ENCODE measurements at regions not wholly inside any gene's neighbourhood (a gene's known extent, or its start where the extent isn't known, plus 50 kb on each side); places are given as distances from the start of the nearest gene placed in this dataset.
A peak's percentile ranks its signal among the peaks of the same experiment; 100 is the strongest.

DNA sequence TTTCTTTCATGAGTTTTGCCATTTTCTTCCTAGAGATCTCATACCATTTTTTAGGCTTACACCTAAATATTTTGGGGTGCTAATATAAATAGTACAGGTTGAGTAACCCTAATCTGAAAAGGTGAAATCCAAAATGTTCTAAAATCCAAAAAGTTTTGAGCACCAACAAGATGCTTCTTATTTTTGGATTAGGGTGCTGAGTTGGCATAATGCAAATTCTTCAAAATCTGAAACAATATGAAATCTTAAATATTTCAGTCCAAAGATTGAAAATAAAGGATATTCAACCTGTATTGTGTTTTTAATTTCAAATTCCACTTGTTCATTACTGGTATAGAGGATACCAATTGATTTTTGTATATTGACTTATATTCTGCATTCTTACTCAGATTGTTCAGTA is 51.1 kb upstream of the KCNK2 start:
- ChIA-PET CTCF (ENCODE audit: low intra/inter-chr PET ratio, low total read pairs) (no interaction called here), POLR2A (no interaction called here)
- Histone ChIP-seq H3K4me1 (ENCODE audit: insufficient read depth, low read length) (no peaks in the 10 kb centered on the region), H3K4me3 (replicated peaks in 1 of 3; ENCODE audit: insufficient read depth in 1 of 3, low read depth in 2 of 3, low read length in 3 of 3) (no peak overlapping the region), H3K27me3 (ENCODE audit: control insufficient read depth in 1 of 2, insufficient read depth in 2 of 2, low read length in 2 of 2) (no peaks in the 10 kb centered on the region), H4K20me1 (ENCODE audit: insufficient read depth, low read length) (no peaks in the 10 kb centered on the region), H2AFZ (ENCODE audit: low read length) (no peak overlapping the region), H3K36me3 (replicated peaks in 1 of 2; ENCODE audit: control insufficient read depth in 1 of 2, insufficient read depth in 2 of 2, low read length in 2 of 2) (no peaks in the 10 kb centered on the region), H3K9me3 (ENCODE audit: low read length) (no peaks in the 10 kb centered on the region), H3K9ac (ENCODE audit: insufficient read depth, low read depth, low read length) (no peak overlapping the region), H3K79me2 (ENCODE audit: insufficient read depth, low read length) (no peaks in the 10 kb centered on the region), H3K4me2 (ENCODE audit: low read depth, low read length) (no peak overlapping the region), H3K27ac (ENCODE audit: extremely low read length, insufficient read depth, low read length) (no peak overlapping the region)
- no peak for FAIRE-seq
- peak; percentile 58; the same call in 1 of the 2 replicates for TF ChIP-seq MAFF (IDR thresholded peaks at IDR 0.05; ENCODE audit: low read depth, low read length)
- TF ChIP-seq, protein P1, sequence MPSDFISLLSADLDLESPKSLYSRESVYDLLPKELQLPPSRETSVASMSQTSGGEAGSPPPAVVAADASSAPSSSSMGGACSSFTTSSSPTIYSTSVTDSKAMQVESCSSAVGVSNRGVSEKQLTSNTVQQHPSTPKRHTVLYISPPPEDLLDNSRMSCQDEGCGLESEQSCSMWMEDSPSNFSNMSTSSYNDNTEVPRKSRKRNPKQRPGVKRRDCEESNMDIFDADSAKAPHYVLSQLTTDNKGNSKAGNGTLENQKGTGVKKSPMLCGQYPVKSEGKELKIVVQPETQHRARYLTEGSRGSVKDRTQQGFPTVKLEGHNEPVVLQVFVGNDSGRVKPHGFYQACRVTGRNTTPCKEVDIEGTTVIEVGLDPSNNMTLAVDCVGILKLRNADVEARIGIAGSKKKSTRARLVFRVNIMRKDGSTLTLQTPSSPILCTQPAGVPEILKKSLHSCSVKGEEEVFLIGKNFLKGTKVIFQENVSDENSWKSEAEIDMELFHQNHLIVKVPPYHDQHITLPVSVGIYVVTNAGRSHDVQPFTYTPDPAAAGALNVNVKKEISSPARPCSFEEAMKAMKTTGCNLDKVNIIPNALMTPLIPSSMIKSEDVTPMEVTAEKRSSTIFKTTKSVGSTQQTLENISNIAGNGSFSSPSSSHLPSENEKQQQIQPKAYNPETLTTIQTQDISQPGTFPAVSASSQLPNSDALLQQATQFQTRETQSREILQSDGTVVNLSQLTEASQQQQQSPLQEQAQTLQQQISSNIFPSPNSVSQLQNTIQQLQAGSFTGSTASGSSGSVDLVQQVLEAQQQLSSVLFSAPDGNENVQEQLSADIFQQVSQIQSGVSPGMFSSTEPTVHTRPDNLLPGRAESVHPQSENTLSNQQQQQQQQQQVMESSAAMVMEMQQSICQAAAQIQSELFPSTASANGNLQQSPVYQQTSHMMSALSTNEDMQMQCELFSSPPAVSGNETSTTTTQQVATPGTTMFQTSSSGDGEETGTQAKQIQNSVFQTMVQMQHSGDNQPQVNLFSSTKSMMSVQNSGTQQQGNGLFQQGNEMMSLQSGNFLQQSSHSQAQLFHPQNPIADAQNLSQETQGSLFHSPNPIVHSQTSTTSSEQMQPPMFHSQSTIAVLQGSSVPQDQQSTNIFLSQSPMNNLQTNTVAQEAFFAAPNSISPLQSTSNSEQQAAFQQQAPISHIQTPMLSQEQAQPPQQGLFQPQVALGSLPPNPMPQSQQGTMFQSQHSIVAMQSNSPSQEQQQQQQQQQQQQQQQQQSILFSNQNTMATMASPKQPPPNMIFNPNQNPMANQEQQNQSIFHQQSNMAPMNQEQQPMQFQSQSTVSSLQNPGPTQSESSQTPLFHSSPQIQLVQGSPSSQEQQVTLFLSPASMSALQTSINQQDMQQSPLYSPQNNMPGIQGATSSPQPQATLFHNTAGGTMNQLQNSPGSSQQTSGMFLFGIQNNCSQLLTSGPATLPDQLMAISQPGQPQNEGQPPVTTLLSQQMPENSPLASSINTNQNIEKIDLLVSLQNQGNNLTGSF (CRISPR knock-in tag; IDR thresholded peaks at IDR 0.05): no peak
- TF ChIP-seq MAFK (conservative IDR thresholded peaks at IDR 0.05 in 1 of 2, IDR thresholded peaks at IDR 0.05 in 1 of 2; ENCODE audit: low read length in 2 of 2): peak in 1 of 2 experiments; percentile 73; a peak in 3 of 4 replicates
- intact Hi-C loops (cut with micrococcal nuclease; ENCODE audit: unreplicated experiment): no loop called here
- no peak for ATAC-seq
- no TSS peak for BruUV-seq (replicated peaks)
- no peak for DNase-seq (ENCODE audit: low spot score)
- in situ Hi-C loops (cut with HindIII; ENCODE audit: extremely low pct_ligation_motif_present, low pct_unique_long_range_greater_than_20kb): no loop called here

Measured in HepG2 (cell line).